ENCODE measurements at regions not wholly inside any gene's neighbourhood (a gene's known extent, or its start where the extent isn't known, plus 50 kb on each side); places are given as distances from the start of the nearest gene placed in this dataset.

- Histone ChIP-seq H3K79me2 (ENCODE audit: control insufficient read depth, insufficient read depth, low read length) (no peaks in the 10 kb centered on the region), H3K36me3 (replicated peaks in 1 of 2; ENCODE audit: control extremely low read depth in 1 of 2, control insufficient read depth in 1 of 2, extremely low read depth in 1 of 2, insufficient read depth in 2 of 2, low read length in 1 of 2) (no peaks in the 10 kb centered on the region), H3K4me3 (ENCODE audit: control extremely low read depth in 1 of 5, extremely low read depth in 1 of 5, insufficient read depth in 1 of 5, low read depth in 2 of 5, low read length in 4 of 5) (no peak overlapping the region), H3K27me3 (replicated peaks in 1 of 4; ENCODE audit: control extremely low read depth in 1 of 4, control insufficient read depth in 3 of 4, insufficient read depth in 4 of 4, low read length in 3 of 4) (no peaks in the 10 kb centered on the region), H3K4me1 (ENCODE audit: control insufficient read depth in 2 of 2, insufficient read depth in 2 of 2, low read length in 2 of 2) (no peaks in the 10 kb centered on the region), H4K20me1 (ENCODE audit: control insufficient read depth, insufficient read depth, low read length, poor library complexity, severe bottlenecking) (no peaks in the 10 kb centered on the region), H3K9ac (ENCODE audit: low read length) (no peak overlapping the region), H3K9me3 (ENCODE audit: control extremely low read depth in 1 of 3, control insufficient read depth in 2 of 3, insufficient read depth in 1 of 3, low read length in 2 of 3) (peaks cover 0 to 73% (median 0%) of the 10 kb centered on the region in 3 donors), H2AFZ (ENCODE audit: insufficient read depth, low read depth, low read length, poor library complexity, severe bottlenecking) (no peak overlapping the region), H3K27ac (ENCODE audit: low read length in 2 of 2) (no peak overlapping the region), H3K4me2 (replicated peaks; ENCODE audit: low read depth, low read length, poor library complexity, severe bottlenecking) (no peak overlapping the region)
- POLR2A ChIA-PET = no interaction called here
- ATAC-seq (ENCODE audit: low read depth) = no peak
- 79% methylated on average over 4 of the region's 4 CpGs for WGBS (ENCODE audit: insufficient coverage)
- H3K9me3 Mint-ChIP-seq (ENCODE audit: insufficient read depth) = peaks cover 11% of the 10 kb centered on the region
- H3K27me3 Mint-ChIP-seq = no peaks in the 10 kb centered on the region
- H3K4me3 Mint-ChIP-seq = no peak overlapping the region
- H3K27ac Mint-ChIP-seq = no peak overlapping the region
- DNase-seq = no peak
- H3K4me1 Mint-ChIP-seq = no peaks in the 10 kb centered on the region
- intact Hi-C loops (cut with micrococcal nuclease) = no loop called here
- TF ChIP-seq CTCF (IDR thresholded peaks at IDR 0.05) = no peak
- TF ChIP-seq EZH2 (IDR thresholded peaks at IDR 0.05; ENCODE audit: borderline replicate concordance, insufficient read depth, low read depth, low read length, poor library complexity, severe bottlenecking) = no peak
- CTCF ChIA-PET = interaction anchor here (0.7 kb wide), 1 partner anchor 14 kb away, joined by 3 read pairs; no protein-coding TSS in a partner anchor
Measured at GRCh38 chr7:57344957-57345356, 105.0 kb upstream of the ZNF716 start.

GRCh38 chr7:57348646-57349269 is 101.2 kb upstream of the ZNF716 start:
- H2AFZ ChIP-seq (ENCODE audit: insufficient read depth, low read depth, low read length, poor library complexity, severe bottlenecking) = no peak overlapping the region
- peaks cover 12% of the 10 kb centered on the region for H3K9me3 Mint-ChIP-seq (ENCODE audit: insufficient read depth)
- 74% methylated on average over 4 of the region's 7 CpGs for WGBS (ENCODE audit: insufficient coverage)
- intact Hi-C loops (cut with micrococcal nuclease) = no loop called here
- no peak for ATAC-seq (ENCODE audit: low read depth)
- H3K4me1 ChIP-seq (ENCODE audit: control insufficient read depth in 2 of 2, insufficient read depth in 2 of 2, low read length in 2 of 2) = no peaks in the 10 kb centered on the region
- no peak overlapping the region for H3K4me3 Mint-ChIP-seq
- DNase-seq = no peak
- H3K79me2 ChIP-seq (ENCODE audit: control insufficient read depth, insufficient read depth, low read length) = no peaks in the 10 kb centered on the region
- peaks cover 0 to 83% (median 0%) of the 10 kb centered on the region in 3 donors for H3K9me3 ChIP-seq (ENCODE audit: control extremely low read depth in 1 of 3, control insufficient read depth in 2 of 3, insufficient read depth in 1 of 3, low read length in 2 of 3)
- H3K27me3 ChIP-seq (replicated peaks in 1 of 4; ENCODE audit: control extremely low read depth in 1 of 4, control insufficient read depth in 3 of 4, insufficient read depth in 4 of 4, low read length in 3 of 4) = no peaks in the 10 kb centered on the region
- H4K20me1 ChIP-seq (ENCODE audit: control insufficient read depth, insufficient read depth, low read length, poor library complexity, severe bottlenecking) = no peaks in the 10 kb centered on the region
- no peak overlapping the region for H3K27ac Mint-ChIP-seq
- no peaks in the 10 kb centered on the region for H3K4me1 Mint-ChIP-seq
- no peaks in the 10 kb centered on the region for H3K27me3 Mint-ChIP-seq
- POLR2A ChIA-PET = no interaction called here
- no peak overlapping the region for H3K9ac ChIP-seq (ENCODE audit: low read length)
- no peak for TF ChIP-seq CTCF (IDR thresholded peaks at IDR 0.05)
- TF ChIP-seq EZH2 (IDR thresholded peaks at IDR 0.05; ENCODE audit: borderline replicate concordance, insufficient read depth, low read depth, low read length, poor library complexity, severe bottlenecking) = no peak
- H3K4me2 ChIP-seq (replicated peaks; ENCODE audit: low read depth, low read length, poor library complexity, severe bottlenecking) = no peak overlapping the region
- no peaks in the 10 kb centered on the region for H3K36me3 ChIP-seq (replicated peaks in 1 of 2; ENCODE audit: control extremely low read depth in 1 of 2, control insufficient read depth in 1 of 2, extremely low read depth in 1 of 2, insufficient read depth in 2 of 2, low read length in 1 of 2)
- no peak overlapping the region for H3K4me3 ChIP-seq (ENCODE audit: control extremely low read depth in 1 of 5, extremely low read depth in 1 of 5, insufficient read depth in 1 of 5, low read depth in 2 of 5, low read length in 4 of 5)
- no peak overlapping the region for H3K27ac ChIP-seq (ENCODE audit: low read length in 2 of 2)
- CTCF ChIA-PET = no interaction called here
